Right renal cortex interstitium (tissue), 3 donors: ENCODE measurements at regions not wholly inside any gene's neighbourhood (a gene's known extent, or its start where the extent isn't known, plus 50 kb on each side); places are given as distances from the start of the nearest gene placed in this dataset.

Experiments used
- DNase-seq, 3 donors: peaks; one replicate each; pipeline ENCODE4 v3.0.0-alpha.2; 2013; ENCODE audit warnings: low read depth in 3 of 3, low spot score in 2 of 3

- no peak for DNase-seq
These were observed 335.1 kb upstream of the UMPS start for GRCh38 chr3:124395162-124395561.

- no peak for DNase-seq
These were observed 334.5 kb upstream of the UMPS start for GRCh38 chr3:124395584-124396338.

GRCh38 chr3:124396339-124396950, 333.8 kb upstream of the UMPS start:
- no peak for DNase-seq

- DNase-seq, result no peak
These were observed 333.2 kb upstream of the UMPS start for GRCh38 chr3:124397088-124397487.

- DNase-seq, result no peak
These were observed 331.7 kb upstream of the UMPS start for GRCh38 chr3:124398594-124398993.

GRCh38 chr3:124401843-124402242, 328.4 kb upstream of the UMPS start:
- DNase-seq, result no peak

- DNase-seq, result no peak
These were observed 327.5 kb upstream of the UMPS start for GRCh38 chr3:124402791-124403190.

GRCh38 chr3:124404621-124405020, 325.6 kb upstream of the UMPS start:
- no peak for DNase-seq

GRCh38 chr3:124407260-124407659, 323.0 kb upstream of the UMPS start:
- no peak for DNase-seq

GRCh38 chr3:124409650-124410275, 320.5 kb upstream of the UMPS start:
- DNase-seq, result no peak

GRCh38 chr3:124410471-124410870, 319.8 kb upstream of the UMPS start:
- DNase-seq, result no peak

- no peak for DNase-seq
These were observed 318.5 kb upstream of the UMPS start for GRCh38 chr3:124411728-124412127.

- no peak for DNase-seq
These were observed 317.6 kb upstream of the UMPS start for GRCh38 chr3:124412644-124413043.

- DNase-seq, result no peak
These were observed 316.9 kb upstream of the UMPS start for GRCh38 chr3:124413393-124413792.

GRCh38 chr3:124413989-124414598, 316.2 kb upstream of the UMPS start:
- no peak for DNase-seq

- no peak for DNase-seq
These were observed 314.7 kb upstream of the UMPS start for GRCh38 chr3:124415446-124415960.

- no peak for DNase-seq
These were observed 310.9 kb upstream of the UMPS start for GRCh38 chr3:124419303-124419702.

GRCh38 chr3:124420392-124420791, 309.9 kb upstream of the UMPS start:
- DNase-seq, result no peak

GRCh38 chr3:124422805-124423204, 307.4 kb upstream of the UMPS start:
- no peak for DNase-seq

- DNase-seq, result no peak
These were observed 305.9 kb upstream of the UMPS start for GRCh38 chr3:124424396-124424795.

GRCh38 chr3:124425972-124426371, 304.3 kb upstream of the UMPS start:
- no peak for DNase-seq
